Gastrocnemius medialis (tissue), 4 donors: ENCODE measurements at regions not wholly inside any gene's neighbourhood (a gene's known extent, or its start where the extent isn't known, plus 50 kb on each side); places are given as distances from the start of the nearest gene placed in this dataset.

ENCODE experiments used
- POLR2A ChIP-seq, 2 donors: fragments of 450-650 bp; IDR thresholded peaks; one replicate each; pipeline ENCODE4 v1.6.1; 2017; ENCODE audit warnings: antibody characterized with exemption in 2 of 2, mild to moderate bottlenecking in 2 of 2, moderate library complexity in 2 of 2
- TF ChIP-seq, protein P1 (sequence below), 5 experiments: fragments of 450-650 bp in 3 of 5; fragments of 200-600 bp in 2 of 5; sonication (generic) in 2 of 5; IDR thresholded peaks in 4 of 5; conservative IDR thresholded peaks in 1 of 5; 1 replicate in 4 of 5; 2 replicates in 1 of 5; pipeline ENCODE4 v1.5.1; 2016 to 2019; ENCODE audit warnings: antibody characterized with exemption in 5 of 5, mild to moderate bottlenecking in 3 of 5, moderate library complexity in 3 of 5

GRCh38 chr11:15818132-15818842 is 538.1 kb downstream of the SOX6 start:
- TF ChIP-seq, protein P1, sequence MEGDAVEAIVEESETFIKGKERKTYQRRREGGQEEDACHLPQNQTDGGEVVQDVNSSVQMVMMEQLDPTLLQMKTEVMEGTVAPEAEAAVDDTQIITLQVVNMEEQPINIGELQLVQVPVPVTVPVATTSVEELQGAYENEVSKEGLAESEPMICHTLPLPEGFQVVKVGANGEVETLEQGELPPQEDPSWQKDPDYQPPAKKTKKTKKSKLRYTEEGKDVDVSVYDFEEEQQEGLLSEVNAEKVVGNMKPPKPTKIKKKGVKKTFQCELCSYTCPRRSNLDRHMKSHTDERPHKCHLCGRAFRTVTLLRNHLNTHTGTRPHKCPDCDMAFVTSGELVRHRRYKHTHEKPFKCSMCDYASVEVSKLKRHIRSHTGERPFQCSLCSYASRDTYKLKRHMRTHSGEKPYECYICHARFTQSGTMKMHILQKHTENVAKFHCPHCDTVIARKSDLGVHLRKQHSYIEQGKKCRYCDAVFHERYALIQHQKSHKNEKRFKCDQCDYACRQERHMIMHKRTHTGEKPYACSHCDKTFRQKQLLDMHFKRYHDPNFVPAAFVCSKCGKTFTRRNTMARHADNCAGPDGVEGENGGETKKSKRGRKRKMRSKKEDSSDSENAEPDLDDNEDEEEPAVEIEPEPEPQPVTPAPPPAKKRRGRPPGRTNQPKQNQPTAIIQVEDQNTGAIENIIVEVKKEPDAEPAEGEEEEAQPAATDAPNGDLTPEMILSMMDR (IDR thresholded peaks at IDR 0.05 in 4 of 5, conservative IDR thresholded peaks at IDR 0.05 in 1 of 5) = no peak
- TF ChIP-seq POLR2A (IDR thresholded peaks at IDR 0.05) = no peak
